ENCODE measurements at regions not wholly inside any gene's neighbourhood (a gene's known extent, or its start where the extent isn't known, plus 50 kb on each side); places are given as distances from the start of the nearest gene placed in this dataset.

GRCh38 chr9:1456301-1457024 lies 406.3 kb downstream of the DMRT2 start:
- TF ChIP-seq POLR2A (IDR thresholded peaks at IDR 0.05) (no peak), CTCF (IDR thresholded peaks at IDR 0.05) (no peak), POLR2AphosphoS5 (IDR thresholded peaks at IDR 0.05) (no peak), EP300 (IDR thresholded peaks at IDR 0.05; ENCODE audit: low read depth) (no peak)

Measured in transverse colon (tissue), 4 donors.